H9 (cell line): ENCODE measurements at regions not wholly inside any gene's neighbourhood (a gene's known extent, or its start where the extent isn't known, plus 50 kb on each side); places are given as distances from the start of the nearest gene placed in this dataset.

ENCODE experiments used
- DNase-seq: peaks from one replicate; pipeline ENCODE4 v3.0.0-alpha.2; 2017
- H2AFZ ChIP-seq: one replicate; pipeline ENCODE4 v1.6.1; 2013; ENCODE audit warnings: mild to moderate bottlenecking, low read length, control low read depth, moderate library complexity
- H2AK5ac ChIP-seq: 2 replicates; pipeline ENCODE4 v1.6.1; 2013; ENCODE audit warnings: low read length, control low read depth, mixed read lengths; ENCODE audit not compliant: insufficient read length
- H2BK120ac ChIP-seq: one replicate; pipeline ENCODE4 v1.6.1; 2013; ENCODE audit warnings: low read depth, mild to moderate bottlenecking, low read length, control low read depth, inconsistent platforms; ENCODE audit not compliant: poor library complexity, severe bottlenecking
- H2BK12ac ChIP-seq: 2 replicates; pipeline ENCODE4 v1.6.1; 2013; ENCODE audit warnings: low read length, control low read depth, mixed read lengths, low read depth; ENCODE audit not compliant: insufficient read length
- H2BK15ac ChIP-seq: 2 replicates; pipeline ENCODE4 v1.6.1; 2013; ENCODE audit warnings: low read depth, low read length, control low read depth
- H2BK20ac ChIP-seq: one replicate; pipeline ENCODE4 v1.6.1; 2013; ENCODE audit warnings: low read depth, mild to moderate bottlenecking, low read length, control low read depth, inconsistent platforms; ENCODE audit not compliant: poor library complexity, severe bottlenecking
- H2BK5ac ChIP-seq: 2 replicates; pipeline ENCODE4 v1.6.1; 2013; ENCODE audit warnings: low read length, control low read depth, mixed read lengths; ENCODE audit not compliant: insufficient read length
- H3K14ac ChIP-seq: 2 replicates; pipeline ENCODE4 v1.6.1; 2013; ENCODE audit warnings: low read length, control low read depth; ENCODE audit not compliant: insufficient read depth
- H3K18ac ChIP-seq: 2 replicates; pipeline ENCODE4 v1.6.1; 2013; ENCODE audit warnings: low read depth, mild to moderate bottlenecking, mixed read lengths, low read length, control low read depth; ENCODE audit not compliant: insufficient read length
- H3K23ac ChIP-seq: 2 replicates; pipeline ENCODE4 v1.6.1; 2013; ENCODE audit warnings: low read length, control low read depth, mixed read lengths, low read depth; ENCODE audit not compliant: insufficient read length
- H3K23me2 ChIP-seq: 2 replicates; pipeline ENCODE4 v1.6.1; 2013; ENCODE audit warnings: low read depth, mild to moderate bottlenecking, mixed read lengths, low read length, control low read depth; ENCODE audit not compliant: insufficient read length, poor library complexity, severe bottlenecking
- H3K27ac ChIP-seq: 2 replicates; pipeline ENCODE4 v1.5.1; 2013; ENCODE audit warnings: low read length, control low read depth, mixed read lengths, low read depth; ENCODE audit not compliant: insufficient read length
- H3K27me3 ChIP-seq: 2 replicates; pipeline ENCODE4 v1.6.1; 2013; ENCODE audit warnings: low read length, control low read depth, inconsistent platforms; ENCODE audit not compliant: insufficient read depth
- H3K4ac ChIP-seq: 2 replicates; pipeline ENCODE4 v1.6.1; 2013; ENCODE audit warnings: low read depth, mild to moderate bottlenecking, control low read depth, inconsistent platforms, low read length, moderate library complexity
- H3K4me1 ChIP-seq: 2 replicates; pipeline ENCODE4 v1.6.1; 2013; ENCODE audit warnings: low read length, control low read depth, inconsistent platforms; ENCODE audit not compliant: insufficient read depth
- H3K4me2 ChIP-seq: 2 replicates; pipeline ENCODE4 v1.6.1; 2013; ENCODE audit warnings: low read length, control low read depth, mixed read lengths; ENCODE audit not compliant: insufficient read length, insufficient read depth
- H3K56ac ChIP-seq: 2 replicates; pipeline ENCODE4 v1.6.1; 2013; ENCODE audit warnings: low read depth, mild to moderate bottlenecking, mixed read lengths, low read length, control low read depth; ENCODE audit not compliant: insufficient read length
- H3K79me1 ChIP-seq: 2 replicates; pipeline ENCODE4 v1.6.1; 2013; ENCODE audit warnings: low read depth, mild to moderate bottlenecking, moderate library complexity, low read length, control low read depth, inconsistent platforms; ENCODE audit not compliant: insufficient read depth, poor library complexity, severe bottlenecking
- H3K79me2 ChIP-seq: 2 replicates; pipeline ENCODE4 v1.6.1; 2013; ENCODE audit warnings: low read length, control low read depth, inconsistent platforms; ENCODE audit not compliant: insufficient read depth
- H3K9ac ChIP-seq: 2 replicates; pipeline ENCODE4 v1.6.1; 2013; ENCODE audit warnings: low read length, control low read depth, mixed read lengths; ENCODE audit not compliant: insufficient read length; ENCODE audit errors: extremely low read depth
- H3K9me3 ChIP-seq: one replicate; pipeline ENCODE4 v1.6.1; 2013; ENCODE audit warnings: low read depth, low read length, inconsistent platforms; ENCODE audit not compliant: control insufficient read depth
- H3T11ph ChIP-seq: one replicate; pipeline ENCODE4 v1.6.1; 2013; ENCODE audit warnings: mild to moderate bottlenecking, low read length, control low read depth, inconsistent platforms
- H4K20me1 ChIP-seq: one replicate; pipeline ENCODE4 v1.6.1; 2013; ENCODE audit not compliant: control insufficient read depth, insufficient read length, insufficient read depth
- H4K5ac ChIP-seq: 2 replicates; pipeline ENCODE4 v1.6.1; 2013; ENCODE audit warnings: low read depth, mild to moderate bottlenecking, mixed read lengths, low read length, control low read depth; ENCODE audit not compliant: insufficient read length
- H4K8ac ChIP-seq: replicated peaks from 2 replicates; pipeline ENCODE4 v1.6.1; 2013; ENCODE audit warnings: low read length, control low read depth, mixed read lengths, low read depth; ENCODE audit not compliant: insufficient read length
- H4K91ac ChIP-seq: 2 replicates; pipeline ENCODE4 v1.6.1; 2013; ENCODE audit warnings: low read depth, mild to moderate bottlenecking, moderate library complexity, mixed read lengths, low read length, control low read depth; ENCODE audit not compliant: insufficient read length
- H3K27ac Mint-ChIP-seq, 3 experiments: 2 replicates in 2 of 3; 3 replicates in 1 of 3; pipeline ENCODE4 v1.8.0; 2020 to 2021; ENCODE audit warnings: mixed read lengths in 3 of 3, mild to moderate bottlenecking in 1 of 3, moderate library complexity in 1 of 3
- H3K27me3 Mint-ChIP-seq: 2 replicates; pipeline ENCODE4 v1.8.0; 2021; ENCODE audit warnings: low read depth, mild to moderate bottlenecking, moderate library complexity, mixed read lengths
- H3K36me3 Mint-ChIP-seq, 3 experiments: 2 replicates in 2 of 3; 3 replicates in 1 of 3; pipeline ENCODE4 v1.8.0; 2020 to 2021; ENCODE audit warnings: low read depth in 3 of 3, mixed read lengths in 3 of 3; ENCODE audit not compliant: insufficient read depth in 1 of 3
- H3K4me1 Mint-ChIP-seq, 2 experiments: 2 replicates each; pipeline ENCODE4 v1.8.0; 2020; ENCODE audit warnings: mixed read lengths in 2 of 2
- H3K4me3 Mint-ChIP-seq, 2 experiments: 2 replicates in 1 of 2; 3 replicates in 1 of 2; pipeline ENCODE4 v1.8.0; 2020 to 2021; ENCODE audit warnings: mild to moderate bottlenecking in 2 of 2, mixed read lengths in 2 of 2, moderate library complexity in 1 of 2
- H3K9me3 Mint-ChIP-seq, 2 experiments: 2 replicates in 1 of 2; 3 replicates in 1 of 2; pipeline ENCODE4 v1.8.0; 2020; ENCODE audit warnings: mild to moderate bottlenecking in 2 of 2, mixed read lengths in 2 of 2, moderate library complexity in 1 of 2
- WGBS: extraction: QIAGEN DNeasy Blood & Tissue Kit; methylation state at CpG from one replicate; pipeline ENCODE4 v1.1.7; 2013; ENCODE audit warnings: missing lambda C conversion rate, low lambda C conversion rate, mixed read lengths; ENCODE audit not compliant: insufficient read length; ENCODE audit errors: extremely low coverage; 5-methylcytosine and 5-hydroxymethylcytosine counted together
- TF ChIP-seq, protein P1 (sequence below): fragments of 200-600 bp; sonication (generic); conservative IDR thresholded peaks from 3 replicates; pipeline ENCODE4 v1.8.0; 2021; ENCODE audit warnings: antibody characterized with exemption, mild to moderate bottlenecking

DNA sequence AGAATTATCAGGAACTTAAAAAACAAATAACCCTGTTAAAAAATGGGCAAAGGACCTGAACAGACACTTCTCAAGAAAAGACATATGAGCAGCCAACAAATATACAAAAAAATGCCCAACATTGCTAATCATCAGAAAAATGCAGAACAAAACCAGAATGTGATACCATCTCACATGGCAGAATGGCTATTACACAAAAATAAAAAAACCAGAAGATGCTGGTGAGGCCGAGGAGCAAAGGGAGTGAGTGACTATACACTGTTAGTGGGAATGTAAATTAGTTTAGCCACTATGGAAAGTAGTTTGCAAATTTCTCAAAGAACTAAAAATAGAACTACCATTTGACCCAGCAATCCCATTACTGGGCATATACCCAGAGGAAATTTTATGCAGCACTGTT lies 95.8 kb upstream of the DSEL start:
- Histone ChIP-seq H3K23me2 (no peaks in the 10 kb centered on the region), H3K18ac (no peak overlapping the region), H2BK5ac (no peak overlapping the region), H2BK120ac (no peak overlapping the region), H2AK5ac (no peak overlapping the region), H4K8ac (no peak overlapping the region), H3K4ac (no peak overlapping the region), H3K4me2 (no peak overlapping the region), H2AFZ (no peak overlapping the region), H3K4me1 (peaks cover 3% of the 10 kb centered on the region), H4K5ac (no peak overlapping the region), H3K9me3 (no peaks in the 10 kb centered on the region), H2BK12ac (no peak overlapping the region), H3K9ac (no peak overlapping the region), H3K79me1 (no peaks in the 10 kb centered on the region), H3T11ph (no peak overlapping the region), H3K27ac (no peak overlapping the region), H2BK15ac (no peak overlapping the region), H3K23ac (no peak overlapping the region), H3K56ac (no peak overlapping the region), H3K27me3 (no peaks in the 10 kb centered on the region), H3K79me2 (no peaks in the 10 kb centered on the region), H2BK20ac (no peak overlapping the region), H4K20me1 (no peaks in the 10 kb centered on the region), H4K91ac (no peak overlapping the region), H3K14ac (no peak overlapping the region)
- Mint-ChIP-seq H3K27ac (0 out of 7 replicates have a peak overlapping the region, but pooled peaks of 1 of the 3 experiments have one; percentile 27), H3K4me3 (no peak overlapping the region), H3K9me3 (peaks cover 0 to 2% of the 10 kb centered on the region in 2 experiments; a peak in 1 of 5 replicates), H3K36me3 (0 out of 7 replicates have a peak, but pooled peaks cover 0 to 1% (median 0%) of the 10 kb centered on the region in 3 experiments), H3K27me3 (no peaks in the 10 kb centered on the region), H3K4me1 (peaks cover 15 to 21% of the 10 kb centered on the region in 2 experiments)
- DNase-seq = no peak
- TF ChIP-seq, protein P1, sequence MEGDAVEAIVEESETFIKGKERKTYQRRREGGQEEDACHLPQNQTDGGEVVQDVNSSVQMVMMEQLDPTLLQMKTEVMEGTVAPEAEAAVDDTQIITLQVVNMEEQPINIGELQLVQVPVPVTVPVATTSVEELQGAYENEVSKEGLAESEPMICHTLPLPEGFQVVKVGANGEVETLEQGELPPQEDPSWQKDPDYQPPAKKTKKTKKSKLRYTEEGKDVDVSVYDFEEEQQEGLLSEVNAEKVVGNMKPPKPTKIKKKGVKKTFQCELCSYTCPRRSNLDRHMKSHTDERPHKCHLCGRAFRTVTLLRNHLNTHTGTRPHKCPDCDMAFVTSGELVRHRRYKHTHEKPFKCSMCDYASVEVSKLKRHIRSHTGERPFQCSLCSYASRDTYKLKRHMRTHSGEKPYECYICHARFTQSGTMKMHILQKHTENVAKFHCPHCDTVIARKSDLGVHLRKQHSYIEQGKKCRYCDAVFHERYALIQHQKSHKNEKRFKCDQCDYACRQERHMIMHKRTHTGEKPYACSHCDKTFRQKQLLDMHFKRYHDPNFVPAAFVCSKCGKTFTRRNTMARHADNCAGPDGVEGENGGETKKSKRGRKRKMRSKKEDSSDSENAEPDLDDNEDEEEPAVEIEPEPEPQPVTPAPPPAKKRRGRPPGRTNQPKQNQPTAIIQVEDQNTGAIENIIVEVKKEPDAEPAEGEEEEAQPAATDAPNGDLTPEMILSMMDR = no peak
- WGBS = no CpG with 5 or more reads among the region's 1 CpG
